PC-9 (cell line): ENCODE measurements at regions not wholly inside any gene's neighbourhood (a gene's known extent, or its start where the extent isn't known, plus 50 kb on each side); places are given as distances from the start of the nearest gene placed in this dataset.

ENCODE experiments used
- BruUV-seq: library from RNA; stranded (reverse); fragments of 400-500 nt; replicated peaks from 2 replicates; lab custom pipeline; 2021; lab: Mats Ljungman, UMichigan
- CTCF ChIA-PET: fragments of 300-600 bp; sonication (Branson Sonifier 250); formaldehyde crosslinking; loops from one replicate; lab custom pipeline; 2022; ENCODE audit warnings: antibody characterized with exemption; lab: Charles Lee
- POLR2A ChIA-PET: fragments of 300-600 bp; sonication (Branson Sonifier 250); formaldehyde crosslinking; loops from one replicate; lab custom pipeline; 2022; ENCODE audit warnings: antibody characterized with exemption; ENCODE audit not compliant: unreplicated experiment; lab: Charles Lee
- DNase-seq, 2 experiments: peaks; one replicate each; pipeline versions ENCODE4 v3.0.0 to v3.0.0-alpha.2; 2015 to 2022; ENCODE audit warnings: mixed read lengths in 1 of 2
- H2AFZ ChIP-seq: fragments of 200-600 bp; sonication (generic); 2 replicates; pipeline ENCODE4 v1.8.1; 2017; ENCODE audit warnings: antibody characterized with exemption
- H3F3A ChIP-seq: fragments of 200-600 bp; sonication (generic); 2 replicates; pipeline ENCODE4 v1.8.1; 2017; ENCODE audit warnings: antibody characterized with exemption, mild to moderate bottlenecking, low read depth; ENCODE audit not compliant: insufficient read depth
- H3K27ac ChIP-seq: fragments of 200-600 bp; sonication (generic); 2 replicates; pipeline ENCODE4 v1.6.1; 2016; ENCODE audit warnings: mixed run types
- H3K27me3 ChIP-seq: fragments of 200-600 bp; sonication (generic); 2 replicates; pipeline ENCODE4 v1.6.1; 2016; ENCODE audit warnings: low read depth, mixed run types; ENCODE audit not compliant: insufficient read depth
- H3K36me3 ChIP-seq: fragments of 200-600 bp; sonication (generic); 2 replicates; pipeline ENCODE4 v1.6.1; 2016; ENCODE audit warnings: low read depth, mixed run types
- H3K4me1 ChIP-seq: fragments of 200-600 bp; sonication (generic); replicated peaks from 2 replicates; pipeline ENCODE4 v1.6.1; 2016; ENCODE audit warnings: mixed run types; ENCODE audit not compliant: insufficient read depth
- H3K4me2 ChIP-seq: fragments of 200-600 bp; sonication (generic); 2 replicates; pipeline ENCODE4 v1.6.1; 2017; ENCODE audit warnings: mixed run types
- H3K4me3 ChIP-seq: fragments of 200-600 bp; sonication (generic); 2 replicates; pipeline ENCODE4 v1.6.1; 2016; ENCODE audit warnings: mixed run types
- H3K79me2 ChIP-seq: fragments of 200-600 bp; sonication (generic); 2 replicates; pipeline ENCODE4 v1.6.1; 2017; ENCODE audit warnings: low read depth, mixed run types
- H3K9me2 ChIP-seq: fragments of 200-600 bp; sonication (generic); 2 replicates; pipeline ENCODE4 v1.8.1; 2017; ENCODE audit warnings: mild to moderate bottlenecking; ENCODE audit not compliant: insufficient read depth
- H3K9me3 ChIP-seq: fragments of 200-600 bp; sonication (generic); 2 replicates; pipeline ENCODE4 v1.8.1; 2016; ENCODE audit warnings: low read depth; ENCODE audit not compliant: insufficient read depth
- H4K20me1 ChIP-seq: fragments of 200-600 bp; sonication (generic); 2 replicates; pipeline ENCODE4 v1.8.1; 2017; ENCODE audit not compliant: insufficient read depth
- EZH2 ChIP-seq: fragments of 200-600 bp; sonication (generic); IDR thresholded peaks from 2 replicates; pipeline ENCODE4 v1.8.0; 2017; ENCODE audit warnings: antibody characterized with exemption, low read depth
- intact Hi-C: fragments of 100-400 bp; cut with micrococcal nuclease; formaldehyde crosslinking; loops from one replicate; pipeline ENCODE4 v1.10.0; 2022; ENCODE audit not compliant: unreplicated experiment
- TF ChIP-seq, protein P1 (sequence below): fragments of 200-600 bp; sonication (generic); conservative IDR thresholded peaks from 2 replicates; pipeline ENCODE4 v1.6.1; 2017; ENCODE audit warnings: mixed run types, antibody characterized with exemption, mild to moderate bottlenecking, moderate library complexity

DNA sequence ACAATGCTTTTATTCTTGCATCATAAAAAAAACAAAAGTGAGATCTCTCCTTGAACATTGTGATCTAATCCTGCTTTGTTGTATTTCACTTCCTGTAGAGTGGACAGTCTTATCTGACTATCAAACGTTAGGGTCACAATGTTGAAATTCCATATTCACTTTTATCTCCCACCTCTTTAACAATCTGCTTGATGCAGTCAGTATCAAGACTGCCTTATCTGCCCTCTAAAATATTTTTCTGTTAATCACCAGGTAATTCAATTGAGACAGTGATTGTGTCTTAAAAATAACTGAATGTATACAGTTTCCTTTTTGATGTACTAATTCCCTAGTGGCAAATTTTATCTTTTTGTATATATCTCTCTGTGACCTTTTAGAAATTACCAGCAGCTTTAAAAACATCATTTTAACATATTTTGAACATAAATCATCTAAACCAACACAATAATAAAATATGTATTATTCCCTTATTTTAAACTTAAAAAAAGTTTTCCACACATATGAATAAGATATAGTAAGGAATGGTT lies 143.1 kb upstream of the MPPED2 start:
- Histone ChIP-seq H3K27me3 (no peaks in the 10 kb centered on the region), H3K79me2 (no peaks in the 10 kb centered on the region), H2AFZ (no peak overlapping the region), H3K4me3 (no peak overlapping the region), H4K20me1 (no peaks in the 10 kb centered on the region), H3K9me2 (no peaks in the 10 kb centered on the region), H3K4me2 (no peak overlapping the region), H3K27ac (no peak overlapping the region), H3K36me3 (no peaks in the 10 kb centered on the region), H3K4me1 (no peaks in the 10 kb centered on the region), H3K9me3 (no peaks in the 10 kb centered on the region), H3F3A (no peaks in the 10 kb centered on the region)
- DNase-seq, result no peak
- no peak for TF ChIP-seq EZH2
- TF ChIP-seq, protein P1, sequence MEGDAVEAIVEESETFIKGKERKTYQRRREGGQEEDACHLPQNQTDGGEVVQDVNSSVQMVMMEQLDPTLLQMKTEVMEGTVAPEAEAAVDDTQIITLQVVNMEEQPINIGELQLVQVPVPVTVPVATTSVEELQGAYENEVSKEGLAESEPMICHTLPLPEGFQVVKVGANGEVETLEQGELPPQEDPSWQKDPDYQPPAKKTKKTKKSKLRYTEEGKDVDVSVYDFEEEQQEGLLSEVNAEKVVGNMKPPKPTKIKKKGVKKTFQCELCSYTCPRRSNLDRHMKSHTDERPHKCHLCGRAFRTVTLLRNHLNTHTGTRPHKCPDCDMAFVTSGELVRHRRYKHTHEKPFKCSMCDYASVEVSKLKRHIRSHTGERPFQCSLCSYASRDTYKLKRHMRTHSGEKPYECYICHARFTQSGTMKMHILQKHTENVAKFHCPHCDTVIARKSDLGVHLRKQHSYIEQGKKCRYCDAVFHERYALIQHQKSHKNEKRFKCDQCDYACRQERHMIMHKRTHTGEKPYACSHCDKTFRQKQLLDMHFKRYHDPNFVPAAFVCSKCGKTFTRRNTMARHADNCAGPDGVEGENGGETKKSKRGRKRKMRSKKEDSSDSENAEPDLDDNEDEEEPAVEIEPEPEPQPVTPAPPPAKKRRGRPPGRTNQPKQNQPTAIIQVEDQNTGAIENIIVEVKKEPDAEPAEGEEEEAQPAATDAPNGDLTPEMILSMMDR, result no peak
- ChIA-PET POLR2A (no interaction called here), CTCF (no interaction called here)
- intact Hi-C loops, result no loop called here
- no TSS peak for BruUV-seq

DNA sequence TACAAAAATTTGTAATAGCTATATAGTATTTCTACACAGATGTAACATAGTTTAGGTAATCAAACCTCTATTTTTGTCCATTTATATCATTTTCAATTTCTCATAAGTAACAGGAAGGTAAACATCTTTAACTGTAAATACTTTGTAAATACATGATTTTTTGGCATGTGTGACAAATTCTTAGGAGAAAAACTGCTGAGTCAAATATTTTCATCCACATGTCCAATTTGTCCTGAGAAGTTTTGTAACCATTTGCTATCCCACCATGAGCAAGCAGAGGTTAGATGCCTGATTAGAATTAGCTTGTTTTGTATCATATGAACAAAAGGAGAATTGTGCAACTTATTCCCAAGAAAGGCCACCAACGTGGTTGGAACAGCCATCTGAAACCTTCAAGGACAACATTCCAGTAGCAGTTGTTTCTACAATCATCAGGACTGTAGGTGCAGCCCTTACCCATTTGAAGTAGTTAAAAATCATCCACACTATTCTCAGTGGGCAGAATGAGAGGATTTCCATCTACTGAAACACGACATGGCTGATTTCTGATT lies 139.6 kb upstream of the MPPED2 start:
- H3K79me2 ChIP-seq, result no peaks in the 10 kb centered on the region
- no peaks in the 10 kb centered on the region for H3K27me3 ChIP-seq
- BruUV-seq, result no TSS peak
- H3K4me3 ChIP-seq, result no peak overlapping the region
- H2AFZ ChIP-seq, result no peak overlapping the region
- H4K20me1 ChIP-seq, result no peaks in the 10 kb centered on the region
- intact Hi-C loops, result no loop called here
- ChIA-PET CTCF (no interaction called here), POLR2A (no interaction called here)
- no peaks in the 10 kb centered on the region for H3K9me3 ChIP-seq
- H3K36me3 ChIP-seq, result no peaks in the 10 kb centered on the region
- H3K4me2 ChIP-seq, result no peak overlapping the region
- no peak for TF ChIP-seq EZH2
- TF ChIP-seq, protein P1, result no peak
- no peaks in the 10 kb centered on the region for H3K4me1 ChIP-seq
- no peak overlapping the region for H3K27ac ChIP-seq
- DNase-seq, result no peak
- H3K9me2 ChIP-seq, result no peaks in the 10 kb centered on the region
- H3F3A ChIP-seq, result no peaks in the 10 kb centered on the region

- TF ChIP-seq EZH2, result no peak
- TF ChIP-seq, protein P1, result no peak
- ChIA-PET POLR2A (no interaction called here), CTCF (no interaction called here)
- H3F3A ChIP-seq, result no peaks in the 10 kb centered on the region
- no peaks in the 10 kb centered on the region for H3K79me2 ChIP-seq
- intact Hi-C loops, result no loop called here
- H3K27me3 ChIP-seq, result no peaks in the 10 kb centered on the region
- DNase-seq, result no peak
- H3K9me3 ChIP-seq, result no peaks in the 10 kb centered on the region
- BruUV-seq, result no TSS peak
- H3K4me1 ChIP-seq, result no peaks in the 10 kb centered on the region
- no peaks in the 10 kb centered on the region for H4K20me1 ChIP-seq
- H3K9me2 ChIP-seq, result no peaks in the 10 kb centered on the region
- H3K27ac ChIP-seq, result no peak overlapping the region
- no peaks in the 10 kb centered on the region for H3K36me3 ChIP-seq
- H2AFZ ChIP-seq, result no peak overlapping the region
- H3K4me3 ChIP-seq, result no peak overlapping the region
- H3K4me2 ChIP-seq, result no peak overlapping the region
These were observed 138.1 kb upstream of the MPPED2 start for GRCh38 chr11:30724274-30724673.
